HG03442 (cell line): ENCODE measurements at regions not wholly inside any gene's neighbourhood (a gene's known extent, or its start where the extent isn't known, plus 50 kb on each side); places are given as distances from the start of the nearest gene placed in this dataset.

Source experiments
- ATAC-seq: cut with Tn5 transposase; IDR thresholded peaks from one replicate; pipeline ENCODE4 v1.9.1; 2021; ENCODE audit warnings: mild to moderate bottlenecking, moderate library complexity; ENCODE audit not compliant: unreplicated experiment

DNA sequence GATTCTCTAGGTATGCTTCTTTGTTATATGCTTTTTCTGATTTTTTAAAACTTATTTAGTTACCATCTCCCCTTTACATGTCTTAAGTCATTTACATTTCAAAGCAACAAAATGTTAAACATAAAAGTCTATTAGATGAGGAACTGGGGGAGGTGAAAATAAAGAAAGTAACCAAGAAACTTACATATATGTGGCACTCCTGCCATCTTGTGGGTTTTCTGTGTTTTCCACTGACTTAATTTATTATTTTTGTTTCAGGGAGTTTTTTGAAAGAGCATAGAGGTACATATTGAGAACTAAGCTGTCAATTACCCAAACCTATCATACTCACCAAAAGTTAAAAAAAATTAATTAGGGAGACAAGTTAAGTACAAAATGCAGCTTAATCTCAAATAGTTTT, 1531.1 kb downstream of the MRPL39 start:
- no peak for ATAC-seq

DNA sequence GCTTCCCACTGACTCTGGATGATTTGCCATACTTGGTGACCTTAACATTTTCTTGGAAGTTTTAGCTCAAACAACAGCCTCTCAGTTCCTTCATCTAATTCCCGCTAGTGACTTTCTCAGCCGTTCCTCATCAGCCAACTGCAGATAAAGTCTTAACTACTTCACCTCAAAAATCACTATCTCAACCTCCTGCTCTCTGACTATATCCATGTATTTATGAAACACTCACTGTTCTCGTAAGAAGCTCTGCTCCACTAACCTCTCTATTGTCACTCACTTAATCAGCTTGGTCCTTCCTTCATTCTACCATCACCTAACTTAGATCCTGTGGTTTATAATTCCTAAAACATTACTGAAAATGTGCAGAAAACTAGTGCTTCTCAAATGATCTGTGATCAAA, 1551.6 kb downstream of the MRPL39 start:
- ATAC-seq = no peak

DNA sequence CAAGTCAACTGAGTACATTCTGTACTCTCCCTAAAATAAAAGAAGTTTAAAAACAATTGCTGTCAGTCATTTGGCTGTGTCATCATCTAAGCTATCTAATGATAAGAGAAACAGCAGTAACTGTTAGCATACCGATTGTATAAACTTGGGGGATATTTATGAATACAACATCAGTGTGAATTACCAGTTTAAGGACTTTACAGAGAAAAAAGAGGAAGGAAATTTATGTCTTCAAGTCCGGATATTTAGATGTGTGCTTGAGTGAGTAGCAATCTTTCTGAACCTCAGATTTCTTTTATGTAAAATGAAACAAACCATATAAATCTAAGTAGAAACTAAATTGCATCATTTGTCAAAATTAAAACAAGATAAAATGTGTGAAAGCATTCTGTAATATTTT, 1557.0 kb downstream of the MRPL39 start:
- ATAC-seq = no peak

DNA sequence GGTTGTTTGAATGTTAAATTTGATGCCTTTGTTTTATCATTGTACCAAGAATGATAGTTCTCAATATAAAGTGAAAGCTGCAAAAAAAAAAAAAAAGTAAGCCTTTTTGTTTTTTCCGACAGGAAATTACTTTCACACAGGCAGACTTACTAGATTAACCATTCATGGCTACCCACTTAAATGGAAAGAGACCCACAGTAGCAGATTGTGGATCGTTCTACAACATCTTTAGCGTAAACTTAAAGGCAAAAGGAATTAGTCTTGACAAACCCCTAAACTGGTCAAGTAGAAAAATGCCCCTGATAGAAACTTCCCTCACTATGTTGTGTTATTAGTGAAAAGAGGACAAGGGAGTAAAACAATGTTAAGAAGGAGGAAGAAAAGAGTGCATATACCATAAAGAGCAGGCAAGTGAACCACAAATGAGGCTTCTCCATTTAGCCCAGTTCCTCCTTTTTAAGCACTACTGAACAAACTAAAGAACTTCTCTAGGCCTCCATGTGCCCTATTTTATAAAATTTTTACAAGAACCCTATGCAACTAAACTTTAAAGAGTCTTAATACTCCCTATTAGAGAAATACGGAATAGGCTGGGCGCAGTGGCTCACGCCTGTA, 1560.3 kb downstream of the MRPL39 start:
- no peak for ATAC-seq

DNA sequence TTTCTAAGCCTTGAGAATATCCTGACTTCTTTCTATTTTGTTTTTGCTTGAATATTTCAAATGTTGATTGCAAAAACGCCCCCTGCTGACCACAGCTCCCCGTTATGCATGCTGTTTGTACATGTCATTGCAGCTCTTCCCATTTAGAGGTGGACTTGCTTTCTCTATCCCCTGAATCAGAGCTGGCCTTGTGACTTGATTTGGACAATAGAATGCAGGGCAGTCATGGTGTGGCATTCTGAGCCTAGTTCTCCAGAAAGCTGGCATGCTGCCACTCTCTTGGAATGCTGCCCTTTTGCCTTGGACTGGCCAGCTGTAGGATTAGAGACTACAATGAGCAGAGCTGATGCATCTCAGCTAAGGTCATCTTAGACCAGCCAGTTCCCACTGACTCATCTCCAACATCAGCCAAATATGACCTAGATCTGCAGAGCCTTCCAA, 1561.5 kb downstream of the MRPL39 start:
- no peak for ATAC-seq

DNA sequence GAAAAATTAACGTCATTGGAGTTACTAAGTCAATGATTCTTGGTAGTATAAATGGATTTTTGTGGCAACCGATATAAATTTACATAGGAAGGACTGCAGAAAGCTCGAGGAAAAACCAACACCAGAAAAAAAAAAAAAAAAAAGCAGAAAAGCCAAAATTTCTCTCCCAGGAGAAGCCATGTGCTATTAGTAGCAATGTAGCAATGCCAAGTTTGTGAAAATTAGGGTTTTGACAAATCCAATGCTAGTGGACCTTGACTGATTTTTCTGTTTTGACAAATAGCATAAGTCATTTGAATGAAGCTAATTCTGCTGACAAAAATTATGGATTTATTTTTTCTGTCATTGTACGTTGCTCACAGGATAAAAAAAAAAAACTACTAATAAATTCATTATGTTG, 1561.9 kb downstream of the MRPL39 start:
- no peak for ATAC-seq

DNA sequence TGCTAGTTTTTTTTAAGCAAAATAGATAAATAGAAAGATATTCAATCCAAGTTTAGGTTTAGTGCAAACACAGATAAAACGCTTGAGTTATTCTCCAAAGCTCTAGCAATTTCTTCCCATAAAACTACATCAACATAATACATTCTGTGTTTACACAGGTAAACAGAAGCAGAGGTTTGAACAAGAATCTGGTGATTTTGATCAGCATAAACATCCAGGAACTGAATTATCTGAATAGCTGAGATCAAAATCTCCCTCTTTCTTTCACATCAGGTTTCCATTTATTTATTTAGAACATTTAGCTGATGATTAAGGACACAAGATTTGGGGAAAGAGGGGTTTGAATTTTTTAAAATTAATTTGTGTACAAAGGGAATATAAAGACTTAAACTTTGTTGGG, 1564.6 kb downstream of the MRPL39 start:
- ATAC-seq = no peak

DNA sequence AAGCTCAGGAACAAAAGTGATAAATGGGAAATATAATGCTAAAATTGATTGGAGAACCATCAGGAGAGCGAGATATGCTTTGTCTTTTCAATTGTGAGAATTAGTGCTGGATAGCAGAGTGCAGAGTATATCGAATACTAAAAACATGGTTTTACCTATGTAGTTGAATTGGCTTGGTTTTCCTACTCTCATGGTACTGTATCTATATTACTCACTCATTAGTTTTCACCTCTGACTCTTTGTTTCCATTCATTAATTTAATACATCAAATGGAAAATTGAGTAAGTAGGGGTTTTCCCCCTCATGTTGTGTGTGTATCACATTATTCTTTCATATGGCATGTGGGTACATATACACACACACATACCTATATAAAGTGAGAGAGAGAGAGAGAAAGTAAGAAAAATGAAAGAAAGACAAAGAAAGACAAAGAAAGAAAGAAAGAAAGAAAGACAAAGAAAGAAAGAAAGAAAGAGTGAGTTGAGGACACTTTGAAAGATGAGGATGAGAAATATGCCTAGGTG, 1574.5 kb downstream of the MRPL39 start:
- no peak for ATAC-seq

DNA sequence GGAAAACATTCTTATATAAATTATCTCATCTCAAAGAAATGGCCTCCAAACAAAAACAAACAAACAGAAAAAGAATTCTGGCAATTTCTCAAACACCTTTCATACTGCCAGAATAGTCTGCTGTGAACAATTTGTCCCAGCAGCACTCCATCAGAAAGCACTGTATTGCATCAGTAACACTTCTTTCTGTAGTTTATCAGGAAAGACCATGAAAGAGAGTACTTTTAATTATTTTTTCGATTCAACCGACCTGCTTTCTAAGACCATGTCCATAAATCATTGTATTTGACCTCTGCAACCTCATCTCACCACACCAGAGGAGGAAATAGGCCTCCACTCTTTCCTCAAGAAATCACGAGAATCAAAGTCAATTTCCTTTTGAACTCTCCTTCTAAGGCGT, 1579.9 kb downstream of the MRPL39 start:
- ATAC-seq = no peak

DNA sequence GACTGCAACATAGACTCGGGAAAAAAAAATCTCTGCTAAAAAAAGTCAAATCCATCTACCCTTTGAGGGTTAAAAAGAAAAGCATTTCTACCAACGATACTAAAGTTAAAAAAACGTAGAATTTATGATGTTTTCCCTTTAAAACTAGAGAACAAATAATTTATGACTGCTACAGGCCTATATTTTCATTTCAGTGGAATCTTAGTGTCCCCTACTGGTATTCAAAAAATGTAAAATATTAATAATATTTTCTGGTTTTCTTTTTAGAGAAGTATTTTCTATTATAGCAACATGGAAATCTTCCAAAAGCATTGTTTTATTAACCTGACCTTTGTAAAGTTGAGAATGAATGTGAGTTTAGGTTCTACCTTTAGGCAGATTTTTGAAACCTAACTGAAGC, 1582.2 kb downstream of the MRPL39 start:
- no peak for ATAC-seq

DNA sequence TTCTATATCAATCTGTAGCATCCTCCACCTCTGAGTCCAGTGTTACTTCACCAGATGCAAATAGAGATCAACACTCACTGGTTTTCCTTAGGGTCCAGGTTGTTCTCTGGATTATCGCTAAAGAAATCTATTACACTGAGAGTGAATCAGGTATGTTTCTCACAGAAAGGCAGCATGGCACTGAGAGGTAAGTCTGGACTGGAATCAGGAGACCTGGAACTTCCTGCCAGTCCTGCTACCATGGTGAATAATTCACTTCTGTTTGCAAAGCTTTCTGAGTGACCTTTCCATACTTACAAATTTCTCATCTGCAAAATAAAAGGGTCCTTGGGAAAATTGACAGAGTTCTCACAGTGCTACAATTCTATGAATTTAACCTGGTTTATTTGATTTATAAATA, 1583.3 kb downstream of the MRPL39 start:
- ATAC-seq = no peak

DNA sequence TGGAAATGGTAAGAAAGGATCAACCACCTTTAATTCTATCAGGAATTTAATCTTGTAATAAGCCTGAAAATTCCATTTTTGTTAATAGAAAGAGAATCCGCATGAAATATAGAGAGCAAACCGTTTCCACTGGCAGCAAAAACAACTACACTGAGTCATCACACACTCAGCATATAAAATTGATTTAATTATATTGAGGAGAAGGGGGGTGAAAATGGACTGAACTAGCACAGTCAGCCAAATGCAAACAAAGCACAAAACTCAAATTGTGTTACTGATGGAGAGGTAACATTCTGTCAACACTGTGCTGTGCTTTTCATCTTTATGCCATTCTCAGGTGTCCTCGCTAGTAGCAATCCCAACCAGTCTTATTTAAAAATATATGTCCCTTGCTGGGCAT, 1583.9 kb downstream of the MRPL39 start:
- no peak for ATAC-seq

DNA sequence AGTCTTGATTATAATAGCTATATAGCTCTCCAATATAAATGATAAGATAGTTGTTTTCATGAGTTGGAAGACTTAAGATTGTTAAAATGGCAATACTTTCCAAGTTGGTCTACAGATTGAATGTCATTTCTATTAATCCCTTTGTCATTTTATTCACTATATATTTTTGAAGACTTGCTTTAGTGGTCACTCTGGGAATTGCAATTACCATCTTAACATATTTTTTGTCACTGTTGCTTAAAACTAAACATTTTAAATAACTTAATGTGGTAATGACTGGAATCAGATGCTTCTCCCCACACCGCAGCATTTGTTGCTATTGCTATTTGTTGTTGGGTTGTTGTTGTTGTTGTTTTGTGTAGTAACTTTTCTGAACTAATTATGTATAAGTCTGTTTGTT, 1592.9 kb downstream of the MRPL39 start:
- ATAC-seq = no peak

DNA sequence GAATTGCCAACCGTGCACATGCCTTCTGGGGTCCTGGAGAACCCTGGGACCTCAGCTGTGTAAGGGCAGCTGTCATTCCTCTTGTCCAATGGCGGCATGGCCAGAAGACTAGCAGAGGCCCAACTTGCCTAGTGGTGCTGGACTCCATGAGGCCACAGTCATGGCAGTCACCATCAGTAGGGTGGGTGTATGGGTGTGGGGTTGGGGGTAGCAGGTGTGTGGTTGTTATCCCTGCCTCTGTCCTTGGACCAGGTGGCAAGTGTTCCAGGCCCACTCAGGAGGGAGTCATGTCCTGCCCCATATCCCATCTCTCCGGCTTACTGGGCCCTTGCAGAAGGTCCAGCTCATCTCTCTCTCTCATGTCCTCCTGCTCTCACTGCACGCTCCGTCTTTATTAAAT, 1596.2 kb downstream of the MRPL39 start:
- ATAC-seq = no peak

DNA sequence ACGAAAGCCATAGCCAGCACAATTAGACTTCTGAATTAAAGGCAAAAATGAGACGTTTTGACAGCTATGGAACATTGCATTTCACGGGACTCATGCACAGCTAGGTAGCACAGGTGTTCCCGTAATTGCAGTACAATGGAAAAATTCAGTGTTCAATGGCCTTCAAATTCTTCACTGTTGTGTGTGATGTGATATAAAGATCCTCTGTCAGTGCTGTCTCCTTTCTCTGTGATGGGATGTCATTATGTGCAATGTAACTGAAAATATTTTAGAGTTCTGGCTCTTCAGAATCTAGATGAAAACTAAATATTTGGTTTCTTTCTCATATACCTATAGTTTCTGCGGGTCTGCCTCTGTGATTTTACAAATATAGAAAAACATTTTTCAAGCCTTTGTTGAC, 1599.7 kb downstream of the MRPL39 start:
- ATAC-seq = no peak

DNA sequence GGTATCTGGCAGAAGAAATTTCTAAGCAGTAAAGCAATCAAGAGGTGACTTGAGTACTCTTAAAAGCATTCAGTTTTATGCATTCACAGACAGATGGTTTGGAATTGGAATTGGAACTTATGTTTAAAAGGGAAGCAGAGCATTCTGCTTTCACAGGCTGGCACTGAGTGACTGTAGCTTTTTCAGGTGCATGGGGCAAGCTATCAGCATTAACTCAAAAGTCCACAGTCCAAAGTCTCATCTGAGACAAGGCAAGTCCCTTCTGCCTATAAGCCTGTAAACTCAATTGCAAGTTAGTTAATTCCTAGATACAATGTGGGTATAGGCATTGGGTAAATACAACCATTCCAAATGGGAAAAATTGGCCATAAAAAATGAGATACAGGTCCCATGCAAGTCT, 1620.3 kb downstream of the MRPL39 start:
- ATAC-seq = no peak

DNA sequence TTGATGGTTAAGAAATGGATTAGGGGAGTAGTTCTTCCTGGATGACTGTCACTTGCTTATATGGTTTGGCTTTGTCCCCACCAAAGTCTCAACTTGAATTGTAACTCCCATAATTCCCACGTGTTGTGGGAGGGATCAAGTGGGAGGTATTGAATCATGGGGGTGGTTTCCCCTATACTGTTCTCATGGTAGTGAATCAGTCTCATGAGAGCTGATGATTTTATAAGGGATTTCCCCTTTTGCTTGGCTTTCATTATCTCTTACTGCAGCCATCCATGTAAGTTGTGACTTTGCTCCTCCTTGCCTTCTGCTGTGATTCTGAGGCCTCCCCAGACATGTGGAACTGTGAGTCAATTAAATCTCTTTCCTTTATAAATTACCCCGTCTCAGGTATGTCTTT, 1621.1 kb downstream of the MRPL39 start:
- ATAC-seq = no peak

DNA sequence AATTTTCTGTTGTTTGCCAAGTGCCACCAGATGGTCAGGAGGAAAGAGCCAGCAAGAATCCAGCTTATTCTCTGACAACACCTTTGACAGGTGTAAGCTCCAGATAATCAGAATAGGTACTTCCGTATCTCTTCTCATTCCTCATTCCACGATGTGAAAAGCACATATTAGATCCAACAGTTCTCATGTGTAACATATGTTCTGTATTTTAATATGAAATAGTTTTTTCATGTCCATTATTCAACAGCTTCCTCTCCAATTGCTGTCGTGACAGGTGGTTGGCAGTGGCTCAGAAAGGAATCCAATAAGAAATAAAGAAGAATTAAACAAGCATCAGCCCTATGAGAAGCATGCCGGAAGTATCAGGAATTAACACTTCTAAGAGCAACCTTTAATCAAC, 1624.7 kb downstream of the MRPL39 start:
- ATAC-seq = no peak

DNA sequence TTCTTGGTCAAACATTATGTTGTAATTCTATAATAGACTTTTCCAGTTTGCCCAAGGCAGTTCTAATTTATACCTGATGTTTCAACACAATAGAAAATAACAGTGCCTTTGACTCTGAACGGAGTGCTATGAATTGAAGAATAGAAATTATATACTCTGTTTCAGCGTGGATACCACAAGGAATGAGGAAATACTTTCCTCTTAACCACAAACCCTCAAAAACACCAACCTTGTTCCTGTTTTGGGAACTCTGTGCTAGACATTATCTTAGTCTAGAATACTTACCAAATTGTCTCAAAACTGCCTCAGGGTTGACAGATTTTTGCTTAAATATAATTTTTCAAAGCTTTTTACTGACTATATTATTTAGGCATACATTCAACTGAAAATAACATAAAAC, 1629.3 kb downstream of the MRPL39 start:
- ATAC-seq = no peak

DNA sequence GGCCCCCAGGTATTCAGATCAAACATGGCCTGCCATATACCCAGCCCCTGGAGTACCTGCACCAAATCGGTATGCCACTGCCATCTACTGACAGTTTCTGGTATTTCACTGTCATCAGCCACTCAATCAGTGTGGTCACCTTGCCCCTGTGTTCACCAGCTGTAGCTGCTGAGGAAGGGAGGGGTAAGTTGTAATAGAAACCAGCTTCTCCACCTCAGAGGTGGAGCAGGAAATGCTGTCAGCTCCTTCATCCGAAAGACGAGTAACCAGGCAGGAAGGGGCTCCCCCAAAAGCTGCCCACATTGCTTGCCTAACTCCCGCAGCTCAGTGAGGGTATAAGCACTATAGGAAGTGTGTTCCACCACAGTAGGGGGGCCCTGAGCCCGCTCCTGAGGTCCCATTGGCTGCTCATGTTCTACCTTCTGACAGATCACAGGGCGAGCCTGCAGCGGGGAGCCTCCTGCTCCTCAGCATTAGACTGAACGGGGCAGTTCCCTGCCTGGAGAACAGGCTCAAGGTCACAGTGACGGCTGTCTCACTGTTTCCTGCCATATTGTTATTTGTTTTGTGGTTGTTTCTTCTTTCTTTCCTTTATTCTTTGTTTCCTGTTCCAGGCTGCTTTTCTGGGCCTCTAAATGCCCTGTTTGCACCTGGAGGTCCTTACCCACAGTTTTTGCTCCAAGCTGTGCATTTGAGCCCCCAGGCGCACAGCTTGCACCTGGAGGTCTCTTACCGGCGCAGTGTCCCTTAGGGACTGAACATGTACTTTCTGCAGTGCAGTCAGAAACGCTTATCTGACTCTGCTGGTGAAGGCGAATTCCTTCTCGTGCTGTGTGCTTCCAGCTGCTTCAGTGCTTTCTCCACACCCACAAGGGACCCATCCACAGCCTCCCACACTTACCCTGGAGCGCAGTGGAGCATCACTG, 1638.3 kb downstream of the MRPL39 start:
- ATAC-seq = peak; percentile 92

DNA sequence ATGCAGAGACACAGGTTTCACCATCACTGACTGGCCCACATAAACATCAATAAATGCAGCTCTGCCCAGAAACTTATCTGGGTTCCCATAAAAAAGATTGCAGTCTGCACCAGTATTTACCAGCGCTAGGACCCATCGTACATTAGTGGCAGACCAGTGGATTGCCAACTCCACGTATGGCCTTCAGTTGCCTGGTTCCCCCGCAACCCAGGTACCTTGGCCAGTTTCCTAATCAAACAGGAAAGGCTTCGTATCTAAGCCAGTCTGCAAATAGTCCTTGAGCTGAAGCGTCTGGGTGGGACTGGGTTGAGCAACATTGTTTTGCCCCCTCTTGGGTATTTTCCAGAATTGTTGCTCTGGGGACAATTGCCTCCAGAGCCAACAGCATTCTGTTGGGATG, 1639.3 kb downstream of the MRPL39 start:
- no peak for ATAC-seq

DNA sequence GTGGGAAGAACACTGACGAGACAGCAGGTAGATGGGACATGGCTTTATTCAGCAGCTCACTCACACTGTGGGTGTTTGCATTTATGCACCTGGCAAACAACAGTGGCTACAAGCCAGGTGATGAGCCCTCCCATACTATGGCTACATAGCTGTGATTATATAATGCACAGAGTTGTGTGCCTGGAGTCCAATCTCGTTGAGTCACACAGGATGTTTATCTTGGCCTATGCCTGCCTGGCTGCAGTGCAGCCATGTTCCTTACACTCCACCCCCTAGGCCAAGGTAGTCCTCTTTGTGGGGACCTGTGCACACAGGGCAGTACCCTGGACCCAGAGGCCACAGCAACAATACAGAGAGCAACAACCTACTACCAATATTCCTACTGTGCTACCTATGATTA, 1643.8 kb downstream of the MRPL39 start:
- no peak for ATAC-seq
